HG03354 (cell line): ENCODE measurements at regions not wholly inside any gene's neighbourhood (a gene's known extent, or its start where the extent isn't known, plus 50 kb on each side); places are given as distances from the start of the nearest gene placed in this dataset.
"Not testable (repeated sequence)": the region's sequence is repeated elsewhere in the genome, so short reads cannot be mapped to it uniquely, and the experiment has no call there.

Experiments
- ATAC-seq: cut with Tn5 transposase; IDR thresholded peaks from one replicate; pipeline ENCODE4 v1.9.1; 2021; ENCODE audit warnings: mild to moderate bottlenecking; ENCODE audit not compliant: unreplicated experiment, poor library complexity, severe bottlenecking

DNA sequence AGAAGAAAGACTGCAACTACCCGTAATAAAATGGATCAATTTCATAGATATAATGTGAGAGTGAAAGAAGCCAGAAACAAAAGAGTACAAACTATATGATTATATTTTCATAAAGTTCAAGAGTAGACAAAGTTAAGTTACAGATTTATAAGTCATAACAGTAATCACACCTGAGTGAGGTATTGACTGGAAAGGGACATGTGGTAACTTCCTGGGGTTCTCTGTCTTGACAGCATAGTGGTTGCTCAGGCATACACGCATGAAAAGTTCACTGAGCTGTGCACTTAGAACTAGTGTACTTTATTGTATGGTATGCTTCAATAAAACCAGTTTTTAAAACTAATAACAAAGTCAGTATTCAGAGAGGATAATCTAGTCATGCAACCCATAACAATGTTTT, 653.6 kb downstream of the EPM2A start:
- no peak for ATAC-seq

DNA sequence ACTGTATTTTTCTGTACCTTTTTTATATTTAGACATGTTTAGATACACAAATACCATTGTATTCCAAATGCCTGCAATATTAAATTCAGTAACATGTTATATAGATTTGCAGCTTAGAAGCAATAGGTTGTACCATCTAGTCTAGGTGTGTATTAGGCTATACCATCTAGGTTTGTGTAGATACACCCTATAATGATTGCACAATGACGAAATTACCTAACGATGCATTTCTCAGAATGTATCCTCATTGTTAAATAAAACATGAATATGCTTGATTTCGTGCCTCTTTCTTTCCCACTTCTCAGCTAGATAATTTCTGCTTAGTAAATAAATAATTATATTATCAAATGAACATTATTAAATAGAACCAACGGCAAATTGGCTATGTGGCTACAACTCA, 653.0 kb downstream of the EPM2A start:
- ATAC-seq, result no peak

GRCh38 chr6:145086197-145086596, 649.1 kb downstream of the EPM2A start:
- ATAC-seq, result no peak

- no peak for ATAC-seq
Observed at GRCh38 chr6:145087034-145087433, 648.3 kb downstream of the EPM2A start.

DNA sequence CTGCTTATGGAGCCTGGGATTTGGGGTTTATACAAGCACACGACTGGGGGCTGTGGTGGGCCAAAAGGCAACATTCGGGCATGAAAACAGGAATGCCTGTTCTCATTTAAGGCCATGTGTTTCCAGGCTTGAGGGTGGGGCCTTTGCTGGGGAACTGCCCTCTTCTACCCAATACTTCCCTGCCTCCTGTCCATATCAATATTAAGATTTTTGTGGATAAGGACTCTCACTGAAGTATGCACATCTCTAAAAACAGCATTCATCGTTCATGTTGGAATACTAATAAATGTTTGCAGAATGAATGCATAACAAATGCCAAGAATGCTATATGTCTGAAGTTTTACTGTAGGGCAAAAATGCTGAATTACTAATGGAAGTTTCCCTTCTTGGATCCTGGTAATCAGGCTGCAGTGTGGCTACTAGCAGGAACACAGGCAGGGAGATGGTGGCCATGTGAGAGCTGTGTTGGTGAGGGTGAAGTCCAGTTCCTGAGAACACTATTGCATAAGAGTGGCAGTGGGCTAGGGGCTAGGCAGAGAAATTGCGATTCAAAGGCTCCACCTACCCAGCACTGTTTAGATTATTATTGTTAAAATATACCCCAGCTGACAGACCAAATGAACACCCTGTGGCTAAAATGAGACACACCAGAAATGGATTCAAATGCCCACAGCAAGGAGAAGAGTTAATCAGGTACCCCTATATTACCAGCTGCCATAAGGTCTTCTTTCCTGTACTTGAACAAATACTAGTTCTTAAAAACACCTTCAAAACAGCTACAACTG, 644.3 kb downstream of the EPM2A start:
- no peak for ATAC-seq

DNA sequence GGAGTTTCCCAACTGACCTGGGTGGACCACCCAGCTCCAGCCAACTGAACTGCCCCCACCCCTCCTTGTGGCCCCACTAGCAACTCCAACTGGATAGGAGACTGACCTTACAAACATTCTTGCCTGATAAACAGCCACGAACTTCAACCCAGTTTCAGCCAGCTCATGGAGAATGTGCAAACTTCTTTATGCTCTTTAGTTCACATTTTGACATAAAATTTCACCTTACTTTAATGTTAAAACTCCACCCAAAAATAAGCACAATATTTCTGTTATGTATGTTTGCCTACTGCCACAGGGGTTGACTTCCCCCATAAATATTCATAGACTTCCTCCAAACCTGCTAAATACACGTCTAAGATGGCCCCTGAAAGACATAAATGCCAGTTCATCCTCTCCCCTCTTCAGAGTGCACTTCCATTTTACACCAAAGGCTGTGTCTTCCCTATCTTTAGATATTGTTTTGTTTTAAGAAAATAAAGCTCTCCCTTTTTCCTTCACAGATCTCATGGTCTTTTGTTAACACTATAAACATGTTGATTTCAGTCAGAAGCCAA, 643.7 kb downstream of the EPM2A start:
- ATAC-seq, result no peak

GRCh38 chr6:145092554-145092953, 642.8 kb downstream of the EPM2A start:
- ATAC-seq, result no peak

- ATAC-seq, result no peak
Observed at GRCh38 chr6:145093226-145093625, 642.1 kb downstream of the EPM2A start.

GRCh38 chr6:145096846-145097245, 638.5 kb downstream of the EPM2A start:
- ATAC-seq, result no peak

GRCh38 chr6:145098127-145098526, 637.2 kb downstream of the EPM2A start:
- ATAC-seq, result not testable (repeated sequence)

DNA sequence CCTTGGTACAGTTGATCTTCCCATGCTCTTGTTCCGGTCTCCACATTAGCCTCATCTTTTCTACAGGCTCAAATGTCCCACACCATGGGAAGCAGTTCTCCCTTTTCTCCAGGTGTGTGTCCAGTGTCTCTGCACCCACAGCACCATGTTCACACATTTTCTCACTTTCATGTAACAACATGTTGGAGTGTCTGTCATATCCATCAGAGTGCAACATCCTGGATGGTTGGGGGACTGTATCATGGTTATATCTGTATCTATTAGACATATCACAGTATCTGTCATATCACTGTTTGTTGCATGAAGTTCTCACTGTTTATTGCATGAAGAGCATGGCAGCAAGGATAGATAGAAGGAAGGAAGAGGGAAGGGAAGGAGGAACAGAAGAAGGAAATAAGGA, 635.6 kb downstream of the EPM2A start:
- ATAC-seq, result no peak

GRCh38 chr6:145110109-145110508, 625.2 kb downstream of the EPM2A start:
- no peak for ATAC-seq

DNA sequence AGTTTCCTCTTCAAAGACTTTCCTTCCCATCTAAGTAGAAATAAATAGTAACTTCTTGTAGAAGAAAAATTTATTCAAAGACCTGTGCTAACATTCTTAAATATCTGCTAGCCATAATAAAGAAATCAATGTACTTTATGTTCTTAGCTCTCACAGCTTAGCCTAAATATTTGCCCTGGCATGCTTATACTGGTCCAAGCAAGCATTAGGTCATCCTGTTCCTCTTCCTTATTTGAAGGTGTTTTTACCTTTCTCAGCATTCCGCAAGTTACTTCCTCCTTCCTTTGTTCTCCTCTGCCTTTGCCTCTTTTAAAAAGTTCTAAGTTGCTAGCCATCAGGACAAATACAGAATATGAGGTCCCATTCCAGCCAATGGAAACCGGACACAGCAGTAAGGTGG, 623.9 kb downstream of the EPM2A start:
- not testable (repeated sequence) for ATAC-seq

- ATAC-seq, result no peak
Observed at GRCh38 chr6:145112711-145113148, 622.6 kb downstream of the EPM2A start.

- no peak for ATAC-seq
Observed at GRCh38 chr6:145115638-145116037, 619.7 kb downstream of the EPM2A start.

GRCh38 chr6:145116591-145117178, 618.6 kb downstream of the EPM2A start:
- ATAC-seq, result no peak

DNA sequence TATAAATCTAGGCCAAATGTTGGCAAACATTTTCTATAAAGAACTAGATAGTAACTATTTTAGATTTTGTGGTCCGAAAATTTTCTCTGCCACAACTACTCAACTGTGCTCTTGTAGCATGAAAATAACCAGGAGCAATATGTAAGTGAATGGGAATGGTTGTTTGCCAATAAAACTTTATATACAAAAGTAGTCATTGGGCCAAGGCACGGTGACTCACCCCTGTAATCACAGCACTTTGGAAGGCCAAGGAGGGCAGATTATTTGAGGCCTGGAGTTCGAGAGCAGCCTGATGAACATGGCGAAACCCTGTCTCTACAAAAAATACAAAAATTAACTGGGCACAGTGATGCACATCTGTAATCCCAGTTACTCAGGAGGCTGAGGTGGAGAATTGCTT, 617.1 kb downstream of the EPM2A start:
- no peak for ATAC-seq

DNA sequence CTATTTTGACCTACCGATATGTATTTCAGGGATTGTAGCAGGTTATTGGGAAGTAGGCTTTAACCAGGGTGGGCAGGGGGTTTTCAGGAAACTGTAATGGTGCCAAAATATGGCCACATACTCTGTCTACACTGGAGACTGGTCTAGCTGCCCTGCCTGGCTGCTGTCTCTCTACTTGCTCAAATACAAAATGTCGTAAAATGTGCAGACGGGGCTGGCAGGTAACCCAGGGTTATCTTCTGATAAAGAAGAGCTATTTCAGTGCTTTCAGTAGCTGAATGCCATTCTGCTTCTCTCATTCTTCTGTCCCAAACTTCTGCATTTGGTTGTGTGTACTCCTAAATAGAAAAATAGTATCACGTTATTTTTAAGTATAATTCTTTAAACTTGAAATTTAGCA, 616.2 kb downstream of the EPM2A start:
- ATAC-seq, result no peak

DNA sequence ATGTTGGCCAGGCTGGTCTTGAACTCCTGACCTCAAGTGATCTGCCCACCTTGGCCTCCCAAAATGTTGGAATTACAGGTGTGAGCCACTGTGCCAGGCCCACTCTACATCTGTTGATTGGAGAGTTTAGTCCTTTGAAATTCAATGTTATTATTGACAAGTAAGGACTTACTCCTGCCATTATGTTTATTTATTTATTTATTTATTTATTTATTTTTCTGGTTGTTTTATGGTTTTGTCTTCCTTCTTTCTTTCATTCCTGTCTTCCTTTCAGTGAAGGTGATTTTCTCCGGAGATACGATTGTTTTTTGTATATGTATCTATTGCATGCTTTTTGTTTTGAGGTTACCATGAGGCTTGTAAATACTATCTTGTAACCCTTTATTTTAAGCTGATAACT, 602.6 kb downstream of the EPM2A start:
- ATAC-seq, result no peak

GRCh38 chr6:145135702-145136101, 599.6 kb downstream of the EPM2A start:
- ATAC-seq, result no peak

DNA sequence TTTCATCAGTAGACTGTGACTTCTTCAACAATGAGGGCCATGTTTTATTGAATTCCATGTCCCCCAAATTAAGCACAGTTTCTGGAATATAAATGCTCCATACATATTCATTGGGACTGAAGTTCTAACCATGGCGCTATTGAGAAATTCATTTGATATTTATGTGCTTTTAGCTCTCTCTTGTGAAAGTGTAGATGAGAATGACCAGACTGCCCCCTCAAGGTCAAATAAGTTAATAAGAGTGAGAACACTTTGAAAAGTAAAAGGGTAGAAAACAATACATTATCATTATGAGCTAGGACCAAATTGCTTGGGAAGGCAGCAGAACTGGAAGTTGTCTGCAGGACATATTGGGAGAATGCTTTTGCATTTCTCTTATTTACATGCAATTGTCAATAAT, 597.9 kb downstream of the EPM2A start:
- ATAC-seq, result no peak
